DND-41 (cell line): ENCODE measurements at regions not wholly inside any gene's neighbourhood (a gene's known extent, or its start where the extent isn't known, plus 50 kb on each side); places are given as distances from the start of the nearest gene placed in this dataset.

Experiments
- EZH2 ChIP-seq: IDR thresholded peaks from 3 replicates; pipeline ENCODE4 v1.6.1; 2012; ENCODE audit warnings: borderline replicate concordance, low read depth, mild to moderate bottlenecking, moderate library complexity, low read length, inconsistent platforms; ENCODE audit not compliant: severe bottlenecking
- TF ChIP-seq, protein P1 (sequence below): IDR thresholded peaks from 2 replicates; pipeline ENCODE4 v1.5.1; 2012; ENCODE audit warnings: borderline replicate concordance, low read length, moderate library complexity, mild to moderate bottlenecking; ENCODE audit not compliant: poor library complexity, severe bottlenecking; ENCODE audit errors: extremely low read depth

GRCh38 chr21:30979054-30979453 is 59.2 kb downstream of the KRTAP19-8 start:
- TF ChIP-seq, protein P1, sequence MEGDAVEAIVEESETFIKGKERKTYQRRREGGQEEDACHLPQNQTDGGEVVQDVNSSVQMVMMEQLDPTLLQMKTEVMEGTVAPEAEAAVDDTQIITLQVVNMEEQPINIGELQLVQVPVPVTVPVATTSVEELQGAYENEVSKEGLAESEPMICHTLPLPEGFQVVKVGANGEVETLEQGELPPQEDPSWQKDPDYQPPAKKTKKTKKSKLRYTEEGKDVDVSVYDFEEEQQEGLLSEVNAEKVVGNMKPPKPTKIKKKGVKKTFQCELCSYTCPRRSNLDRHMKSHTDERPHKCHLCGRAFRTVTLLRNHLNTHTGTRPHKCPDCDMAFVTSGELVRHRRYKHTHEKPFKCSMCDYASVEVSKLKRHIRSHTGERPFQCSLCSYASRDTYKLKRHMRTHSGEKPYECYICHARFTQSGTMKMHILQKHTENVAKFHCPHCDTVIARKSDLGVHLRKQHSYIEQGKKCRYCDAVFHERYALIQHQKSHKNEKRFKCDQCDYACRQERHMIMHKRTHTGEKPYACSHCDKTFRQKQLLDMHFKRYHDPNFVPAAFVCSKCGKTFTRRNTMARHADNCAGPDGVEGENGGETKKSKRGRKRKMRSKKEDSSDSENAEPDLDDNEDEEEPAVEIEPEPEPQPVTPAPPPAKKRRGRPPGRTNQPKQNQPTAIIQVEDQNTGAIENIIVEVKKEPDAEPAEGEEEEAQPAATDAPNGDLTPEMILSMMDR: no peak
- no peak for TF ChIP-seq EZH2
